Endothelial cell of umbilical vein (primary cell): ENCODE measurements at regions not wholly inside any gene's neighbourhood (a gene's known extent, or its start where the extent isn't known, plus 50 kb on each side); places are given as distances from the start of the nearest gene placed in this dataset.

Source experiments
- BruUV-seq: library from RNA; stranded (reverse); fragments of 400-500 nt; replicated peaks from 2 replicates; lab custom pipeline; 2021; lab: Mats Ljungman, UMichigan
- CTCF ChIA-PET: fragments of 300-600, 350-600 bp; sonication (Branson Sonifier 250); formaldehyde crosslinking; loops from one replicate; lab custom pipeline; 2021; ENCODE audit warnings: antibody characterized with exemption, inconsistent platforms; lab: Charles Lee
- POLR2A ChIA-PET: fragments of 300-600, 350-600 bp; sonication (Branson Sonifier 250); formaldehyde crosslinking; loops from one replicate; lab custom pipeline; 2021; ENCODE audit warnings: antibody characterized with exemption, inconsistent platforms; lab: Charles Lee
- DNase-seq: peaks from one replicate; pipeline ENCODE4 v3.0.0-alpha.2; 2011; ENCODE audit warnings: low read depth, low spot score
- FAIRE-seq: peaks from 2 replicates; lab custom pipeline; 2011; peaks lifted over from hg19 to GRCh38; lab: Jason Lieb, UNC
- H2AFZ ChIP-seq: 2 replicates; pipeline ENCODE4 v1.6.0; 2012; ENCODE audit warnings: low read depth, low read length, control low read depth, inconsistent platforms
- H3K27ac ChIP-seq: 2 replicates; pipeline ENCODE4 v1.5.1; 2011; ENCODE audit warnings: low read depth, mild to moderate bottlenecking, control low read depth, low read length, moderate library complexity; ENCODE audit not compliant: insufficient read depth
- H3K27me3 ChIP-seq, 2 experiments: 2 replicates each; pipeline versions ENCODE4 v1.6.0 to v1.6.1; 2011; ENCODE audit warnings: low read length in 2 of 2, mixed read lengths in 1 of 2; ENCODE audit not compliant: control insufficient read depth in 2 of 2, insufficient read depth in 2 of 2
- H3K36me3 ChIP-seq, 2 experiments: 2 replicates in 1 of 2; 3 replicates in 1 of 2; pipeline ENCODE4 v1.5.1; 2011; ENCODE audit warnings: low read length in 2 of 2, mild to moderate bottlenecking in 1 of 2, moderate library complexity in 1 of 2; ENCODE audit not compliant: control insufficient read depth in 2 of 2, insufficient read depth in 2 of 2; ENCODE audit errors: extremely low read depth in 1 of 2
- H3K4me1 ChIP-seq: 3 replicates; pipeline ENCODE4 v1.5.1; 2011; ENCODE audit warnings: mild to moderate bottlenecking, low read length; ENCODE audit not compliant: control insufficient read depth, insufficient read depth; ENCODE audit errors: extremely low read depth
- H3K4me2 ChIP-seq: 2 replicates; pipeline ENCODE4 v1.6.1; 2011; ENCODE audit warnings: low read length, control low read depth, mixed read lengths; ENCODE audit not compliant: insufficient read depth
- H3K4me3 ChIP-seq, 3 experiments: fragments of 200-600 bp in 1 of 3; sonication (generic), shearing (Covaris generic) in 1 of 3; replicated peaks in 1 of 3; 2 replicates each; pipeline ENCODE4 v1.5.1; 2011 to 2016; ENCODE audit warnings: control low read depth in 3 of 3, low read length in 3 of 3, mild to moderate bottlenecking in 2 of 3, inconsistent platforms in 1 of 3, low read depth in 1 of 3, moderate library complexity in 1 of 3; ENCODE audit not compliant: insufficient read depth in 1 of 3
- H3K79me2 ChIP-seq: 2 replicates; pipeline ENCODE4 v1.6.0; 2012; ENCODE audit warnings: low read length, inconsistent platforms; ENCODE audit not compliant: control insufficient read depth, insufficient read depth
- H3K9ac ChIP-seq: replicated peaks from 2 replicates; pipeline ENCODE3; 2011; ENCODE audit warnings: low read length, control low read depth; ENCODE audit not compliant: insufficient read depth; ENCODE audit errors: extremely low read depth
- H3K9me1 ChIP-seq: replicated peaks from 3 replicates; pipeline ENCODE4 v1.6.0; 2011; ENCODE audit warnings: mild to moderate bottlenecking, low read length; ENCODE audit not compliant: control insufficient read depth, insufficient read depth; ENCODE audit errors: extremely low read depth
- H3K9me3 ChIP-seq: replicated peaks from 2 replicates; pipeline ENCODE4 v1.5.1; 2012; ENCODE audit warnings: low read length, inconsistent platforms; ENCODE audit not compliant: control insufficient read depth, insufficient read depth
- H4K20me1 ChIP-seq: replicated peaks from 2 replicates; pipeline ENCODE3; 2011; ENCODE audit warnings: mild to moderate bottlenecking, low read length; ENCODE audit not compliant: control insufficient read depth, insufficient read depth; ENCODE audit errors: extremely low read depth
- EZH2 ChIP-seq: IDR thresholded peaks from 2 replicates; pipeline ENCODE4 v1.6.1; 2012; ENCODE audit warnings: borderline replicate concordance, low read depth, mild to moderate bottlenecking, moderate library complexity, low read length, inconsistent platforms; ENCODE audit not compliant: severe bottlenecking
- FOS ChIP-seq: IDR thresholded peaks from 2 replicates; pipeline ENCODE4 v1.6.1; 2011; ENCODE audit warnings: mild to moderate bottlenecking, low read length, moderate library complexity, borderline replicate concordance; ENCODE audit not compliant: insufficient read depth
- GATA2 ChIP-seq: IDR thresholded peaks from 2 replicates; pipeline ENCODE4 v1.7.0; 2011; ENCODE audit warnings: low read depth, mild to moderate bottlenecking, moderate library complexity, mixed read lengths, low read length; ENCODE audit not compliant: insufficient read length, insufficient read depth
- JUN ChIP-seq: IDR thresholded peaks from 2 replicates; pipeline ENCODE4 v1.6.1; 2011; ENCODE audit warnings: borderline replicate concordance, low read depth; ENCODE audit not compliant: insufficient read length, insufficient read depth
- MYC ChIP-seq: IDR thresholded peaks from one replicate; pipeline ENCODE4 v1.6.1; 2011; ENCODE audit warnings: mild to moderate bottlenecking, low read depth, low read length
- POLR2A ChIP-seq: IDR thresholded peaks from 2 replicates; pipeline ENCODE4 v1.6.1; 2012; ENCODE audit warnings: low read depth, mild to moderate bottlenecking, control low read depth, low read length
- POLR2AphosphoS5 ChIP-seq: IDR thresholded peaks from 2 replicates; pipeline ENCODE4 v1.6.1; 2012; ENCODE audit warnings: low read depth, mild to moderate bottlenecking, control low read depth, low read length, moderate library complexity; ENCODE audit not compliant: insufficient read depth
- dilution Hi-C: fragments of 300-500 bp; cut with MboI; formaldehyde crosslinking; loops from one replicate; pipeline ENCODE4 v1.15.0; 2019; ENCODE audit warnings: low sequenced_read_pairs; ENCODE audit not compliant: extremely low pct_ligation_motif_present
- intact Hi-C: fragments of 100-400 bp; cut with micrococcal nuclease; formaldehyde crosslinking; loops from one replicate; pipeline ENCODE4 v1.10.0; 2022
- TF ChIP-seq, protein P1 (sequence below), 2 donors: IDR thresholded peaks; 1 replicate in 1 of 2; 2 replicates in 1 of 2; pipeline ENCODE4 v1.5.1; 2011; ENCODE audit warnings: low read length in 2 of 2, mild to moderate bottlenecking in 2 of 2, moderate library complexity in 2 of 2, control low read depth in 1 of 2, inconsistent platforms in 1 of 2, low read depth in 1 of 2; ENCODE audit not compliant: insufficient read depth in 1 of 2; ENCODE audit errors: extremely low read depth in 1 of 2
- TF ChIP-seq, protein P2 (sequence below): IDR thresholded peaks from 2 replicates; pipeline ENCODE4 v1.6.1; 2011; ENCODE audit not compliant: insufficient read depth, insufficient read length

DNA sequence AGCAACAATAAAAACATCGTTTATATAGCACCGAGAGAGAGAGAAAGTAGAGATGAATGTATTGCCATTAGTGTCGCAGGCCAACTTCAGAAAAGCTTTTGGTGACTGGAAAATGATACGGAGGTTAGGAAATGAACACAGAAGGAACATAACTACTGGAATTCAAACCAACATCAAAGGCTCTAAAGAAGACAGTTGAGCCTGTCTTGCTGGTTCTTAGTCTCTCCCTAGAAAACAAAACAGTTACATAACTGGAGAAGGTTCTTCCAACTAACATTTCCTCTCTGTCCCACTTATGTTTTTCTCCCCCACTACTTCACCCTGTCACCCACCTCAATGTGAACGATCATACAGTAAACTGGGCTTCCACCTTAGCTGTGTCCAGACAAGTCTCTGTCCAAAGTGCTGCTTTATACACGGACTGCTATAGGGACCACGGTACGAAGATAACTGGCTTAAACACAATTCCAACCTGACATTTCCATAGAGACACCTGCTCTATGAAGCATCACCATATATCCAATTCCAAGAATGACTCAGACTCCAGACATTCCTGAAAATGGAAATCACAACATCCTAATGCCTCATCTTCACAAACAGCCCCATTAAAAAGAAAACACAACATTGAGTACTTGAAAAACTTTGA is 85.2 kb upstream of the ARHGAP32 start:
- CTCF ChIA-PET, result interaction anchor here (1.3 to 1.9 kb wide), 3 partner anchors 17 to 321 kb away, joined by 3 to 4 read pairs (median 3); no protein-coding TSS in a partner anchor
- FAIRE-seq (no peak), DNase-seq (peak; percentile 6)
- intact Hi-C loops (loop anchor here (10.0 kb wide), 1 partner anchor 617 kb away; the partner anchor contains the start of gene NFRKB), dilution Hi-C loops (no loop called here)
- Histone ChIP-seq H3K79me2 (peaks cover 4% of the 10 kb centered on the region), H3K4me3 (no peak overlapping the region), H3K9me1 (no peaks in the 10 kb centered on the region), H3K4me2 (no peak overlapping the region), H3K36me3 (no peaks in the 10 kb centered on the region), H3K27ac (no peak overlapping the region), H3K9ac (no peak overlapping the region), H3K4me1 (peaks cover 8% of the 10 kb centered on the region), H3K9me3 (no peaks in the 10 kb centered on the region), H3K27me3 (no peaks in the 10 kb centered on the region), H2AFZ (no peak overlapping the region), H4K20me1 (peaks cover 2% of the 10 kb centered on the region)
- TF ChIP-seq MYC (no peak), FOS (no peak), EZH2 (no peak), POLR2AphosphoS5 (no peak), JUN (no peak), POLR2A (no peak), GATA2 (no peak)
- TF ChIP-seq, protein P1, sequence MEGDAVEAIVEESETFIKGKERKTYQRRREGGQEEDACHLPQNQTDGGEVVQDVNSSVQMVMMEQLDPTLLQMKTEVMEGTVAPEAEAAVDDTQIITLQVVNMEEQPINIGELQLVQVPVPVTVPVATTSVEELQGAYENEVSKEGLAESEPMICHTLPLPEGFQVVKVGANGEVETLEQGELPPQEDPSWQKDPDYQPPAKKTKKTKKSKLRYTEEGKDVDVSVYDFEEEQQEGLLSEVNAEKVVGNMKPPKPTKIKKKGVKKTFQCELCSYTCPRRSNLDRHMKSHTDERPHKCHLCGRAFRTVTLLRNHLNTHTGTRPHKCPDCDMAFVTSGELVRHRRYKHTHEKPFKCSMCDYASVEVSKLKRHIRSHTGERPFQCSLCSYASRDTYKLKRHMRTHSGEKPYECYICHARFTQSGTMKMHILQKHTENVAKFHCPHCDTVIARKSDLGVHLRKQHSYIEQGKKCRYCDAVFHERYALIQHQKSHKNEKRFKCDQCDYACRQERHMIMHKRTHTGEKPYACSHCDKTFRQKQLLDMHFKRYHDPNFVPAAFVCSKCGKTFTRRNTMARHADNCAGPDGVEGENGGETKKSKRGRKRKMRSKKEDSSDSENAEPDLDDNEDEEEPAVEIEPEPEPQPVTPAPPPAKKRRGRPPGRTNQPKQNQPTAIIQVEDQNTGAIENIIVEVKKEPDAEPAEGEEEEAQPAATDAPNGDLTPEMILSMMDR (IDR thresholded peaks at IDR 0.05; ENCODE audit: extremely low read depth in 1 of 2, insufficient read depth in 1 of 2, low read depth in 1 of 2, low read length in 2 of 2), result no peak
- TF ChIP-seq, protein P2, sequence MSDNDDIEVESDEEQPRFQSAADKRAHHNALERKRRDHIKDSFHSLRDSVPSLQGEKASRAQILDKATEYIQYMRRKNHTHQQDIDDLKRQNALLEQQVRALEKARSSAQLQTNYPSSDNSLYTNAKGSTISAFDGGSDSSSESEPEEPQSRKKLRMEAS, result no peak
- BruUV-seq, result no TSS peak
- POLR2A ChIA-PET, result no interaction called here
